GM12878 (cell line): ENCODE measurements at regions not wholly inside any gene's neighbourhood (a gene's known extent, or its start where the extent isn't known, plus 50 kb on each side); places are given as distances from the start of the nearest gene placed in this dataset.

Experiments
- ATAC-seq: fragments of 200-7000 bp; cut with Tn5 transposase; 3 replicates; pipeline ENCODE4 v1.9.1; 2020; ENCODE audit warnings: mild to moderate bottlenecking, moderate library complexity
- BruUV-seq: library from RNA; stranded (reverse); fragments of 400-500 nt; replicated peaks from 2 replicates; lab custom pipeline; 2021; lab: Mats Ljungman, UMichigan
- CTCF ChIA-PET: fragments of 300-600 bp; sonication (Branson Sonifier 250); formaldehyde crosslinking; extraction: SDS; loops from one replicate; lab custom pipeline; 2021; ENCODE audit warnings: inconsistent platforms; lab: Yijun Ruan, JAX
- POLR2A ChIA-PET: fragments of 350-600 bp; formaldehyde crosslinking; extraction: SDS; loops from one replicate; lab custom pipeline; 2021; ENCODE audit warnings: inconsistent platforms; lab: Charles Lee
- RAD21 ChIA-PET: fragments of 300-600 bp; sonication (Branson Sonifier 250); formaldehyde crosslinking; loops from one replicate; lab custom pipeline; 2023; ENCODE audit warnings: antibody characterized with exemption; ENCODE audit not compliant: unreplicated experiment; lab: Charles Lee
- SMC1A ChIA-PET: fragments of 300-600 bp; sonication (Branson Sonifier 250); formaldehyde crosslinking; loops from one replicate; lab custom pipeline; 2023; ENCODE audit not compliant: unreplicated experiment, uncharacterized antibody; lab: Charles Lee
- DNase-seq: peaks from one replicate; pipeline ENCODE4 v3.0.0-alpha.2; 2011; ENCODE audit warnings: low read depth, low spot score
- FAIRE-seq: peaks from 3 replicates; lab custom pipeline; 2011; peaks lifted over from hg19 to GRCh38; lab: Jason Lieb, UNC
- H2AFZ ChIP-seq: 2 replicates; pipeline ENCODE4 v1.6.0; 2011; ENCODE audit warnings: low read depth, low read length, control low read depth; ENCODE audit not compliant: control insufficient read depth
- H3K27ac ChIP-seq: 2 replicates; pipeline ENCODE4 v1.5.1; 2011; ENCODE audit warnings: control low read depth; ENCODE audit not compliant: control insufficient read depth, insufficient read depth
- H3K27me3 ChIP-seq, 2 experiments: replicated peaks in 1 of 2; 2 replicates each; pipeline versions ENCODE4 v1.6.0 to v1.6.1; 2011; ENCODE audit warnings: low read length in 1 of 2; ENCODE audit not compliant: control insufficient read depth in 2 of 2, insufficient read depth in 2 of 2
- H3K36me3 ChIP-seq, 2 experiments: 2 replicates each; pipeline ENCODE4 v1.5.1; 2011; ENCODE audit warnings: low read length in 1 of 2; ENCODE audit not compliant: control insufficient read depth in 2 of 2, insufficient read depth in 2 of 2
- H3K4me1 ChIP-seq: 2 replicates; pipeline ENCODE4 v1.6.1; 2011; ENCODE audit warnings: mild to moderate bottlenecking, low read length, moderate library complexity, mixed read lengths; ENCODE audit not compliant: control insufficient read depth, insufficient read depth
- H3K4me2 ChIP-seq: 2 replicates; pipeline ENCODE4 v1.6.0; 2011; ENCODE audit warnings: control low read depth; ENCODE audit not compliant: control insufficient read depth, insufficient read depth
- H3K4me3 ChIP-seq: fragments of 200-600 bp; sonication (generic); 2 replicates; pipeline ENCODE4 v1.5.1; 2016
- H3K79me2 ChIP-seq: 2 replicates; pipeline ENCODE4 v1.6.0; 2011; ENCODE audit warnings: low read length; ENCODE audit not compliant: control insufficient read depth, insufficient read depth
- H3K9ac ChIP-seq: 2 replicates; pipeline ENCODE4 v1.8.0; 2011; ENCODE audit warnings: low read length, control low read depth, mixed read lengths; ENCODE audit not compliant: control insufficient read depth, insufficient read depth
- H3K9me3 ChIP-seq: replicated peaks from 3 replicates; pipeline ENCODE4 v1.5.1; 2011; ENCODE audit warnings: mild to moderate bottlenecking, low read length; ENCODE audit not compliant: control insufficient read depth, insufficient read depth
- H4K20me1 ChIP-seq: 2 replicates; pipeline ENCODE4 v1.6.0; 2011; ENCODE audit not compliant: control insufficient read depth, insufficient read depth
- BHLHE40 ChIP-seq, 2 experiments: fragments of 450-650 bp in 1 of 2; IDR thresholded peaks; 2 replicates each; pipeline ENCODE4 v1.6.1; 2011 to 2017; ENCODE audit warnings: low read depth in 2 of 2, borderline replicate concordance in 1 of 2, improper control_type of control experiment in 1 of 2, low read length in 1 of 2, mild to moderate bottlenecking in 1 of 2
- CHD1 ChIP-seq: IDR thresholded peaks from 2 replicates; pipeline ENCODE4 v1.6.1; 2012; ENCODE audit warnings: low read depth, low read length, improper control_type of control experiment
- FOS ChIP-seq: IDR thresholded peaks from 3 replicates; pipeline ENCODE4 v1.6.1; 2011; ENCODE audit warnings: borderline replicate concordance; ENCODE audit not compliant: insufficient read length; ENCODE audit errors: extremely low read depth
- HDGF ChIP-seq: fragments of 450-650 bp; IDR thresholded peaks from 2 replicates; pipeline ENCODE4 v1.6.1; 2016; ENCODE audit warnings: antibody characterized with exemption
- JUND ChIP-seq: IDR thresholded peaks from 2 replicates; pipeline ENCODE4 v1.6.1; 2012; ENCODE audit warnings: low read depth, mild to moderate bottlenecking, low read length, improper control_type of control experiment, moderate library complexity
- KAT2A ChIP-seq: conservative IDR thresholded peaks from 2 replicates; pipeline ENCODE4 v1.6.1; 2011; ENCODE audit warnings: low read depth, low read length; ENCODE audit not compliant: control insufficient read depth
- MTA2 ChIP-seq: fragments of 450-650 bp; IDR thresholded peaks from 2 replicates; pipeline ENCODE4 v1.6.1; 2016; ENCODE audit warnings: low read depth, mild to moderate bottlenecking, moderate library complexity
- POLR2A ChIP-seq: IDR thresholded peaks from 2 replicates; pipeline ENCODE4 v1.6.1; 2011; ENCODE audit warnings: low read depth, mild to moderate bottlenecking, low read length
- POLR2AphosphoS2 ChIP-seq: IDR thresholded peaks from 2 replicates; pipeline ENCODE4 v1.6.1; 2011; ENCODE audit warnings: low read depth, mild to moderate bottlenecking, low read length, improper control_type of control experiment, moderate library complexity
- RAD21 ChIP-seq: IDR thresholded peaks from 2 replicates; pipeline ENCODE4 v1.6.1; 2011; ENCODE audit warnings: mild to moderate bottlenecking, low read depth, low read length, moderate library complexity; ENCODE audit not compliant: insufficient read depth
- RB1 ChIP-seq: fragments of 450-650 bp; formaldehyde crosslinking; IDR thresholded peaks from 2 replicates; pipeline ENCODE4 v1.6.1; 2017; ENCODE audit warnings: mild to moderate bottlenecking, borderline replicate concordance
- SMARCA5 ChIP-seq: fragments of 450-650 bp; IDR thresholded peaks from 2 replicates; pipeline ENCODE4 v1.6.1; 2017; ENCODE audit warnings: mild to moderate bottlenecking
- ZSCAN29 ChIP-seq: fragments of 450-650 bp; IDR thresholded peaks from 2 replicates; pipeline ENCODE4 v1.6.1; 2017; ENCODE audit warnings: mild to moderate bottlenecking, moderate library complexity
- WGBS: methylation state at CpG from one replicate; pipeline ENCODE4 v1.1.6; 2016; ENCODE audit warnings: low lambda C conversion rate; ENCODE audit not compliant: insufficient replicate concordance, insufficient coverage; ENCODE audit errors: missing lambda C conversion rate; 5-methylcytosine and 5-hydroxymethylcytosine counted together
- in situ Hi-C: fragments of 300-500 bp; cut with MboI; formaldehyde crosslinking; loops from 9 replicates; pipeline ENCODE4 v1.14.3; 2018; ENCODE audit warnings: mixed read lengths
- intact Hi-C: fragments of 100-400 bp; cut with micrococcal nuclease; formaldehyde crosslinking; loops from one replicate; pipeline ENCODE4 v1.14.2; 2022; ENCODE audit not compliant: unreplicated experiment
- TF ChIP-seq, protein P1 (sequence below): fragments of 150-350 bp; IDR thresholded peaks from 2 replicates; pipeline ENCODE4 v1.6.1; 2014; ENCODE audit warnings: mild to moderate bottlenecking, low read depth, low read length
- TF ChIP-seq, protein P2 (sequence below): fragments of 450-650 bp; IDR thresholded peaks from 2 replicates; pipeline ENCODE4 v1.6.1; 2016; ENCODE audit warnings: mild to moderate bottlenecking, moderate library complexity, borderline replicate concordance

DNA sequence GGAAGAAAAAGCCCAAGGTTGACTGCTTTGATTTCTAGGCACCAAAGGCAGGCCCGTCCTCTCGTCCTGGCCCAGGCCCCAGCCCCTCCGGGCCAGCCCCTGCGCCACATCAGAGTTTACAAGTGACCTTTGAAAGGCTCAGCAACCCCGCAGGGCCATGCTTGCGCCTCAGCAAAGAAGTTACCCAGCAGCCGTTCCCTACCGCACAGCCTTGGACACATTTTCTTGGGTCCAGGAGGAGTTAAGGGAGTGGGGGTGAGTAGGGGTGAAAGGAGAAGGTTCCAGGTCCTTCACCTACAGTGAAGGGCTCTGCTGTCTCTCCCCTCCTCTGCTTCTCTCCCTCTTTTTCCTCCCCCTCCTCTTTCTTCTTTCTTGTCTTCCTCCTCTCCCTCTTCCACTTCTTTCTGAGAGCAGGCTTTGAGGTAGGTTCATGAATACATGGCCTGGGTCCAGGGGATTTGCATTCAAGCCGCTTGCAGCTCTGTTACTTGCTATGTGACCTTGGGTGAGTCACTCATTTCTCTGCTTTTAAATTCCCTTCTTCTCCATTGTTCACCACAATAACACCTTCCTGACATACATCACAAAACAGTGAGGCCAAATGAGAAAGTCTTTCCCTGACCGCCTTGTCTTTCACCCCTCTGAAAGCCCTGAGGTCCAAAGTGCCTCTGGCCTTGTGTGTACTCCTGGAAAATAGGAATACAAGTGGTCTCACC lies 223.3 kb upstream of the TPRG1 start:
- ChIA-PET CTCF (interaction anchor here (1.3 kb wide), 1 partner anchor 1209 kb away, joined by 3 read pairs; no protein-coding TSS in a partner anchor), POLR2A (no interaction called here), RAD21 (no interaction called here), SMC1A (no interaction called here)
- Histone ChIP-seq H3K27me3 (peaks cover 3% of the 10 kb centered on the region in 2 experiments; a peak in 2 of 4 replicates), H3K9me3 (no peaks in the 10 kb centered on the region), H3K36me3 (no peaks in the 10 kb centered on the region), H3K4me2 (no peak overlapping the region), H3K9ac (no peak overlapping the region), H3K4me1 (no peaks in the 10 kb centered on the region), H3K27ac (no peak overlapping the region), H4K20me1 (no peaks in the 10 kb centered on the region), H2AFZ (no peak overlapping the region), H3K79me2 (no peaks in the 10 kb centered on the region), H3K4me3 (no peak overlapping the region)
- ATAC-seq (no peak), FAIRE-seq (no peak), DNase-seq (no peak)
- no peak for TF ChIP-seq RAD21
- no peak for TF ChIP-seq POLR2AphosphoS2
- TF ChIP-seq RB1 = no peak
- no peak for TF ChIP-seq FOS
- no peak for TF ChIP-seq MTA2
- no peak for TF ChIP-seq CHD1
- no peak for TF ChIP-seq SMARCA5
- no peak for TF ChIP-seq KAT2A
- TF ChIP-seq, protein P1, sequence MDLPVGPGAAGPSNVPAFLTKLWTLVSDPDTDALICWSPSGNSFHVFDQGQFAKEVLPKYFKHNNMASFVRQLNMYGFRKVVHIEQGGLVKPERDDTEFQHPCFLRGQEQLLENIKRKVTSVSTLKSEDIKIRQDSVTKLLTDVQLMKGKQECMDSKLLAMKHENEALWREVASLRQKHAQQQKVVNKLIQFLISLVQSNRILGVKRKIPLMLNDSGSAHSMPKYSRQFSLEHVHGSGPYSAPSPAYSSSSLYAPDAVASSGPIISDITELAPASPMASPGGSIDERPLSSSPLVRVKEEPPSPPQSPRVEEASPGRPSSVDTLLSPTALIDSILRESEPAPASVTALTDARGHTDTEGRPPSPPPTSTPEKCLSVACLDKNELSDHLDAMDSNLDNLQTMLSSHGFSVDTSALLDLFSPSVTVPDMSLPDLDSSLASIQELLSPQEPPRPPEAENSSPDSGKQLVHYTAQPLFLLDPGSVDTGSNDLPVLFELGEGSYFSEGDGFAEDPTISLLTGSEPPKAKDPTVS = no peak
- no peak for TF ChIP-seq ZSCAN29
- no peak for TF ChIP-seq JUND
- no peak for TF ChIP-seq HDGF
- TF ChIP-seq, protein P2, sequence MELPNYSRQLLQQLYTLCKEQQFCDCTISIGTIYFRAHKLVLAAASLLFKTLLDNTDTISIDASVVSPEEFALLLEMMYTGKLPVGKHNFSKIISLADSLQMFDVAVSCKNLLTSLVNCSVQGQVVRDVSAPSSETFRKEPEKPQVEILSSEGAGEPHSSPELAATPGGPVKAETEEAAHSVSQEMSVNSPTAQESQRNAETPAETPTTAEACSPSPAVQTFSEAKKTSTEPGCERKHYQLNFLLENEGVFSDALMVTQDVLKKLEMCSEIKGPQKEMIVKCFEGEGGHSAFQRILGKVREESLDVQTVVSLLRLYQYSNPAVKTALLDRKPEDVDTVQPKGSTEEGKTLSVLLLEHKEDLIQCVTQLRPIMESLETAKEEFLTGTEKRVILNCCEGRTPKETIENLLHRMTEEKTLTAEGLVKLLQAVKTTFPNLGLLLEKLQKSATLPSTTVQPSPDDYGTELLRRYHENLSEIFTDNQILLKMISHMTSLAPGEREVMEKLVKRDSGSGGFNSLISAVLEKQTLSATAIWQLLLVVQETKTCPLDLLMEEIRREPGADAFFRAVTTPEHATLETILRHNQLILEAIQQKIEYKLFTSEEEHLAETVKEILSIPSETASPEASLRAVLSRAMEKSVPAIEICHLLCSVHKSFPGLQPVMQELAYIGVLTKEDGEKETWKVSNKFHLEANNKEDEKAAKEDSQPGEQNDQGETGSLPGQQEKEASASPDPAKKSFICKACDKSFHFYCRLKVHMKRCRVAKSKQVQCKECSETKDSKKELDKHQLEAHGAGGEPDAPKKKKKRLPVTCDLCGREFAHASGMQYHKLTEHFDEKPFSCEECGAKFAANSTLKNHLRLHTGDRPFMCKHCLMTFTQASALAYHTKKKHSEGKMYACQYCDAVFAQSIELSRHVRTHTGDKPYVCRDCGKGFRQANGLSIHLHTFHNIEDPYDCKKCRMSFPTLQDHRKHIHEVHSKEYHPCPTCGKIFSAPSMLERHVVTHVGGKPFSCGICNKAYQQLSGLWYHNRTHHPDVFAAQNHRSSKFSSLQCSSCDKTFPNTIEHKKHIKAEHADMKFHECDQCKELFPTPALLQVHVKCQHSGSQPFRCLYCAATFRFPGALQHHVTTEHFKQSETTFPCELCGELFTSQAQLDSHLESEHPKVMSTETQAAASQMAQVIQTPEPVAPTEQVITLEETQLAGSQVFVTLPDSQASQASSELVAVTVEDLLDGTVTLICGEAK = no peak
- TF ChIP-seq POLR2A = no peak
- TF ChIP-seq BHLHE40 (IDR thresholded peaks at IDR 0.05; ENCODE audit: borderline replicate concordance in 1 of 2, low read depth in 2 of 2, low read length in 1 of 2) = no peak
- in situ Hi-C loops (no loop called here), intact Hi-C loops (no loop called here)
- no TSS peak for BruUV-seq
- WGBS = 37% methylated on average over 10 of the region's 10 CpGs
